ENCODE measurements at regions not wholly inside any gene's neighbourhood (a gene's known extent, or its start where the extent isn't known, plus 50 kb on each side); places are given as distances from the start of the nearest gene placed in this dataset.

- 69 to 84% (median 77%) methylated on average over 9 of the region's 9 CpGs for WGBS, 5 donors
- intact Hi-C loops (cut with DNase I; ENCODE audit: low total_unique reads), result no loop called here
Observed at GRCh38 chr5:138649316-138649720, 74.1 kb upstream of the HSPA9 start.

GRCh38 chr5:138648841-138649240, 73.6 kb upstream of the HSPA9 start:
- Histone ChIP-seq H3K4me1 (no peaks in the 10 kb centered on the region), H3K27me3 (peaks cover 0 to 46% (median 0%) of the 10 kb centered on the region in 3 donors), H3K27ac (no peak overlapping the region), H3K36me3 (no peaks in the 10 kb centered on the region), H3K9me3 (no peaks in the 10 kb centered on the region), H3K4me3 (no peak overlapping the region)
- TF ChIP-seq POLR2A (IDR thresholded peaks at IDR 0.05) (no peak), CTCF (IDR thresholded peaks at IDR 0.05) (no peak), EP300 (IDR thresholded peaks at IDR 0.05) (no peak), POLR2AphosphoS5 (IDR thresholded peaks at IDR 0.05) (no peak)
- WGBS, 5 donors, result 86 to 96% (median 90%) methylated on average over 2 of the region's 2 CpGs
- intact Hi-C loops (cut with DNase I; ENCODE audit: low total_unique reads), result no loop called here
- no peak for DNase-seq

More at GRCh38 chr5:138649316-138649720, 74.1 kb upstream of the HSPA9 start:
- Histone ChIP-seq H3K9me3 (no peaks in the 10 kb centered on the region), H3K27ac (no peak overlapping the region), H3K27me3 (peaks cover 0 to 46% (median 0%) of the 10 kb centered on the region in 3 donors), H3K4me3 (no peak overlapping the region), H3K36me3 (no peaks in the 10 kb centered on the region), H3K4me1 (peaks cover 0 to 5% (median 0%) of the 10 kb centered on the region in 4 donors)
- TF ChIP-seq POLR2AphosphoS5 (IDR thresholded peaks at IDR 0.05) (no peak), CTCF (IDR thresholded peaks at IDR 0.05) (no peak), POLR2A (IDR thresholded peaks at IDR 0.05) (no peak), EP300 (IDR thresholded peaks at IDR 0.05) (no peak)
- DNase-seq, result no peak

GRCh38 chr5:138647794-138648410, 72.7 kb upstream of the HSPA9 start:
- TF ChIP-seq POLR2AphosphoS5 (IDR thresholded peaks at IDR 0.05) (no peak), POLR2A (IDR thresholded peaks at IDR 0.05) (no peak), EP300 (IDR thresholded peaks at IDR 0.05) (no peak), CTCF (IDR thresholded peaks at IDR 0.05) (no peak)
- Histone ChIP-seq H3K9me3 (no peaks in the 10 kb centered on the region), H3K27ac (no peak overlapping the region), H3K4me1 (no peaks in the 10 kb centered on the region), H3K36me3 (no peaks in the 10 kb centered on the region), H3K27me3 (peaks cover 0 to 46% (median 0%) of the 10 kb centered on the region in 3 donors), H3K4me3 (no peak overlapping the region)
- intact Hi-C loops (cut with DNase I; ENCODE audit: low total_unique reads), result no loop called here
- no peak for DNase-seq
- 77 to 91% (median 82%) methylated on average over 4 to 5 of the region's 5 CpGs for WGBS, 5 donors

- Histone ChIP-seq H3K27me3 (peaks cover 0 to 43% (median 0%) of the 10 kb centered on the region in 3 donors), H3K9me3 (no peaks in the 10 kb centered on the region), H3K27ac (no peak overlapping the region), H3K36me3 (no peaks in the 10 kb centered on the region), H3K4me1 (no peaks in the 10 kb centered on the region), H3K4me3 (no peak overlapping the region)
- no peak for DNase-seq
- intact Hi-C loops (cut with DNase I; ENCODE audit: low total_unique reads), result no loop called here
- WGBS, 5 donors, result 84 to 94% (median 88%) methylated on average over 2 to 5 of the region's 5 CpGs
- TF ChIP-seq CTCF (IDR thresholded peaks at IDR 0.05), result no peak
- TF ChIP-seq POLR2AphosphoS5 (IDR thresholded peaks at IDR 0.05), result no peak
- TF ChIP-seq POLR2A (IDR thresholded peaks at IDR 0.05), result no peak
- no peak for TF ChIP-seq EP300 (IDR thresholded peaks at IDR 0.05)
Observed at GRCh38 chr5:138647261-138647788, 72.1 kb upstream of the HSPA9 start.

Measured in stomach (tissue), 8 donors.